DMS153 treated with DMSO at 0.1 percent for 48 hours (cell line): ENCODE measurements at regions not wholly inside any gene's neighbourhood (a gene's known extent, or its start where the extent isn't known, plus 50 kb on each side); places are given as distances from the start of the nearest gene placed in this dataset.
"Not testable (repeated sequence)": the region's sequence is repeated elsewhere in the genome, so short reads cannot be mapped to it uniquely, and the experiment has no call there.

Experiments used
- DNase-seq: peaks from one replicate; lab custom pipeline; 2025; ENCODE audit not compliant: unreplicated experiment; lab: John Stamatoyannopoulos, UW

DNA sequence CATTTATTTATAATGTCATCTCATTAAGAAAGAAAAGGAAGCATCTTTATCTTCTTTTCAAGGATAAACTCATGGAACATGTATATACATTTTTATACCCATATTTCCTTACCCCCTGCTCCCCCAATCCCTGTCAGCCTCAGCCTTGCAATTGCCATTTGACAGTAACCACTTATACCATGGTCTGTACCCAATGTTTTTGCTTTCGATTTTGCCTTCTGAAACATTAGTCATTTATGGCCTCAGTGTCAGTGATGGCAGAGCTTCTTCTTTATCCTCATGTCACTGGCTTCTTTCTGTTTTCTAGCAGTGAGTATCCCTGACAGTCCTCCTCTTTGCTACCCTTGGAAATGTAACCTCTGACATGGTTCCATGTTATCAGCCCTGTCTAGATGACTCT, 228.4 kb downstream of the SPRY1 start:
- no peak for DNase-seq

DNA sequence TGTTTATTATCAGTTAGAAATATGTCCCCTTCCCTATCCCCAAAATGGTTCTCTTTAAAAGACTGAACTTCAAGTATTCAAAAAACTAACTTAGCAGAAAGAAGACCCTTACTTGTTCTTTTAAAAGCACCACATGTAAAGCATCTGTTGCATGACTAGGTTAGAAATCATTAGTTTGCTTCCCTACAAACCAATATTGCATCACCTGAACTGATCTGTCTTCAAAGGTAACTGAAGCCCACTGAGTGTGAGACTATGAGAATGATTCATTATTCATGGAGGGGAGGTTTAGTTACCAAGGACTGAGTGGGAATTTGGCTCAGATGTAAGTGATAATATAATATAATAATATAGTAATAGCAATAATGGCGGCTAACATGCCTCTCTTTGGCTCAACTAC, 231.7 kb downstream of the SPRY1 start:
- no peak for DNase-seq

GRCh38 chr4:123631786-123632692, 235.4 kb downstream of the SPRY1 start:
- DNase-seq, result no peak

- no peak for DNase-seq
Observed at GRCh38 chr4:123632693-123633030, 236.1 kb downstream of the SPRY1 start.

DNA sequence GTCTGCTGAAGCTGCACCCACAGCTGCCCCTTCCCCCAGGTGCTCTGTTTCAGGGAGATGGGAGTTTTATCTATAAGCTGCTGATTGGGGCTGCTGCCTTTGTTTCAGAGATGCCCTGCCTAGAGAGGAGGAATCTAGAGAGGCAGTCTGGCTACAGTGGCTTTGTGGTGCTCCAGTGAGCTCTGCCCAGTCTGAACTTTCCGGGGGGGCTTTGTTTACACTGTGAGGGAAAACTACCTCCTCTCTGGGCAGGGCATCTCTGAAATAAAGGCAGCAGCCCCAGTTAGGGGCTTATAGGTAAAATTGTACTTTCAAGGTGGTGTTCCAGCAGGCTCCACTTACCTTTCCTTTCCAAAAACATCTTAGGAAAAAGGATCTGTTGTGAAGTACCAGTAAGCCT, 242.2 kb downstream of the SPRY1 start:
- no peak for DNase-seq

DNA sequence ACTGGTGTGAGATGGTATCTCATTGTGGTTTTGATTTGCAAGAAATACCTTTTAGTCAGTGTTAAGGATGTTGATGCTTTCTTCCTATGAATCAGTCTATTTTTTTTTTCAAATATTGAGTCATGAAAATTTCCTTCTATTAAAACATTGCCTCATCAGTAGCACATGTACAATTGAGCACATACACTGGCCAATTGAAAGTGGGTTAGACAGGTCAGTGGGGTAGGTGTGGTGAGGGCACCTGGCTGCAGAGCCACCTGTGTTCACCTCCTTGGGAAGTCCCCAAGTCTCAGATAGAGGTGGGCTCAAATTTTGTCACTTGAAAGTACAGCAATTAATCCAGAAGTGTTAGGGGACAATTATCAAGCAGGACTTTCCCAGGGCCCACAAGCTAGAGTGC, 243.7 kb downstream of the SPRY1 start:
- DNase-seq, result no peak

GRCh38 chr4:123640824-123641223, 244.2 kb downstream of the SPRY1 start:
- no peak for DNase-seq

GRCh38 chr4:123643691-123644090, 247.1 kb downstream of the SPRY1 start:
- no peak for DNase-seq

- DNase-seq, result no peak
Observed at GRCh38 chr4:123649250-123649644, 252.7 kb downstream of the SPRY1 start.

DNA sequence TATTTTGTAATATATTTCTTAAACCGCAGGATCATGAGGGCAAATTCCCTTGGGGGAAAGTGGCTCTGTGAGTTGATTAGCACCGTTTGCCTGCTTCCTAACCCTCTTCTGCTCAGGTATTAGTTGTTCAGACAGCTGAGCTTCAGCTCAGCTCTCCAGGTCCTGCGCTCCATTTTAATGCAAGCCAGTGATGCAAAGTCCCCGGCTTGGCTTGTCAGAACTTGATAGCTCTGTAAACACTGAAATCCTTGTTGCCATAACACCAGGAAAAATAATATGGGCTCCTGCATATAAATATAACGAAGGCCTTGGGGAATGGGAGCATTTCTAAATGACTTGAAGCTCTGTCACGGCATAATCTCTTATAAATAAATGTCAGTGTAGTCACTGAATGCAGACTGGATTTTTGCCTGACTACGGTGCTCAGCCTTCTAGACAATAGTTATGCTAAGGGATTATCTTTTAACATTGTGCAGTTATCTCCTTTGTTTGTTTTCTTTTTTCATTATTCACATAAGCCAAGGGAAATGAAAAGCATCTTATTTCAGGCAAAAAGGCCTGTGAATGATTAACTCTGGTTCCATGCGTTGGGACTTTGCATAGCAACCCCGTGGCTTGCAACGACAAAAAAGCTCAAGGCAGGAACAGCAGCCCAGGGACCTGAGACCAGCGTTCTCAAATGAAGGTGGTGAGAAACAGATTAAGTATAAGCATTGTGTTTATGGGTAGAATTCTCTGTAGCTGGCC, 253.2 kb downstream of the SPRY1 start:
- peak; percentile 87 for DNase-seq

GRCh38 chr4:123651066-123651465, 254.5 kb downstream of the SPRY1 start:
- no peak for DNase-seq

GRCh38 chr4:123651536-123652180, 255.1 kb downstream of the SPRY1 start:
- no peak for DNase-seq

- no peak for DNase-seq
Observed at GRCh38 chr4:123652476-123652875, 255.9 kb downstream of the SPRY1 start.

- no peak for DNase-seq
Observed at GRCh38 chr4:123653236-123653635, 256.6 kb downstream of the SPRY1 start.

DNA sequence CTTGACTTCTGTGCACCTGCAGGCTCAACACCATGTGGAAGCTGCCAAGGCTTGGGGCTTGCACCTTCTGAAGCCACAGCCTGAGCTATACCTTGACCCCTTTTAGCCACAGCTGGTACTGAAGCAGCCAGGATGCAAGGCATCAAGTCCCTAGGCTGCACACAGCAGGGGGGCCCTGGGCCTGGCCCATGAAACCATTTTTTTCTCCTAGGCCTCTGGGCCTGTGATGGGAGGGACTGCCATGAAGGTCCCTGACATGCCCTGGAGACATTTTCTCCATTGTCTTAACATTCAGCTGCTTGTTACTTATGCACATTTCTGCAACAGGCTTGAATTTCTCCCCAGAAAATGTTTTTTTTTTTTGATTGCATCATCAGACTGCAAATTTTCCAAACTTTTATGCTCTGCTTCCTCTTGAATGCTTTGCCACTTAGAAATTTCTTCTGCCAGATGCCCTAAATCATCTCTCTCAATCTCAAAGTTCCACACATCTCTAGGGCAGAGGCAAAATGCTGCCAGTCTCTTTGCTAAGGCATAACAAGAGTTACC, 260.2 kb downstream of the SPRY1 start:
- not testable (repeated sequence) for DNase-seq

- DNase-seq, result not testable (repeated sequence)
Observed at GRCh38 chr4:123657606-123658005, 261.0 kb downstream of the SPRY1 start.

DNA sequence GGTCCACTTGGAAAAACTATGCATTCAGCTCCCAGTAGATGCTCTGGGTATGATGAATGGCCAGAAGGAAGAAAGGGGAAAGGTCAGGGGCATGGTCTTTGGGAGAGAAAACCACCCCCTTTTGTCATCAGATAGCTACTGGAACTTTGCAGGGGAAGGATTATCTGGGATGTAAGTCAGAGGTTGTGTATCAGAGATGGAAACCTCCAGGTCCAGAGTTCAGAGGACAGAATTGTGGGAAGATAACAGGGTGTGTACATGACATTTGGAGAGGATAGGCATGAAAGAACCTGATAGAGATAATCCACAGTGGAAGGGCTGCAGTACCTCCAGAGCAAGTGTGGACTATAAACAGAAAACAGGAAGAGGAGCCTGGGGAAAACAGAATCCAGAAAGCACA, 262.7 kb downstream of the SPRY1 start:
- DNase-seq, result no peak

DNA sequence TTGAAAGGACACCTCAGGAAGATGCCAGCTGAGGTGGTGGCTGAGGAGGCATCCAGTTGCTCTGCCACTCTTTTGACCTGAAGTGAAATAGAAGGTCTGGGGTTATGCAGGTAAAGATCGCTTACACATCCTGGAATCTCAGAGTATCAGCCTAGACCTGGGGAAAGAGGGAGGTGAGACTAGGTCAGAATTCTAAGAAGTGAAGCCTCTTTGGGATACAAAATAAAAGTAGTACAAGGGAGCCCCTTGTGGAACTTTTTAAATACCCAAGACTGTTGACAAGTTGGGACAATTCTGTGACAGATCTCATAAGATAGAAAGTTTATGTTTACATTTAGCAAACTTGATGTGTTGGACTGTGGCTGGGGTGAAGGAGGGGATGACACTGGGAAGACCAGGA, 263.1 kb downstream of the SPRY1 start:
- no peak for DNase-seq

DNA sequence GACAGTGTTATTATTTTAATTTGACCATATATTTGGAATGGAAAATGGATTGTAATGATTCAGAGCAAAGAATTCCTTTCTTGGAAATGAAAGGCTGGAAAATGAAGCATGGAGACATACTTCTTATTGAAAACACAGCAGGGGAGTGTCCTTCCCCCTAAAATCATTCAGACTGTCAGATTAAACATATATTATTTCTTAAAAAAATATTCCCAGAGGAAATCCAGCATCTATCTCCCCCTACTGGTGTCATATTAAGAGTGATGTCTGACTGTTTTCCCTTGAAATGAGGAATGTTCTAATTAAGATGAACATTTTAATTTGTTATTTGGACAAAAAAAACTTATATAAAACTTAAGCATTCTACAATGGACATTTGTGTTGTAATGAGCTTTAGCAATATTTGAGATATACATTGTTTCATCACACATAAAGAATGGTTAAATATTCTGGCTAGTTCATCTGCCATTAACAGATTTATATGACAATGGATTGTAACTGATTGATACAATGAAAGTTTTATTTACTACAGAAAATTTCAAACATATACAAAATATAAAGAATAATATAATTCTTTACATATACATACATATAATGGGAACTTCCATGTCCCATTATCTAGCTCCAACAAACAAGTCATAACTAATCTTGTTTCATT, 264.6 kb downstream of the SPRY1 start:
- DNase-seq, result peak; percentile 26

DNA sequence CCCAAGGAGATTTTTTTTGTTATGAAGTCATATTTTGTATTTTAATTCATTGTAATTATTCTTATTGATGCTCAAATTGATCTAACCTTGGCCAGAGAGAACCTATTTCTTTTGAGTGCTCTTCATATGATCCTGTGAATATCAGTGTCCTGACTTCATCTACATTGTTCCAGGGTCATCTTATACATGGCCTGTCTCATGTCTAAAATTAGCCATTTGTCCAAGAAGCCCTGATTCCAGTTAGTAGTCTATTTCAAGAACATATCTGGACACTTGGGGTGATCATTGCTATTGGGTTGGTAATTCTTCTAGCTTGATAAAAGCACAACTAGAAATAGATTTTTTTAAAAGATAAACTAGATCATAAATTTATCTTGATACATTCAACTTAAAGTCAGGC, 266.2 kb downstream of the SPRY1 start:
- no peak for DNase-seq

GRCh38 chr4:123666486-123666885, 269.9 kb downstream of the SPRY1 start:
- no peak for DNase-seq
